Endodermal cell (in vitro differentiated cells): ENCODE measurements at regions not wholly inside any gene's neighbourhood (a gene's known extent, or its start where the extent isn't known, plus 50 kb on each side); places are given as distances from the start of the nearest gene placed in this dataset.

Experiments used
- DNase-seq: peaks from one replicate; pipeline ENCODE4 v3.0.0-alpha.2; 2017
- H3K27ac ChIP-seq: 2 replicates; pipeline ENCODE4 v1.5.1; 2013; ENCODE audit warnings: mild to moderate bottlenecking, low read depth, low read length, moderate library complexity
- H3K27me3 ChIP-seq: 2 replicates; pipeline ENCODE4 v1.6.1; 2013; ENCODE audit warnings: mild to moderate bottlenecking, low read length, moderate library complexity; ENCODE audit not compliant: insufficient read depth, control insufficient read depth, poor library complexity, severe bottlenecking
- H3K36me3 ChIP-seq: 2 replicates; pipeline ENCODE4 v1.7.0; 2013; ENCODE audit warnings: mild to moderate bottlenecking, low read length, moderate library complexity; ENCODE audit not compliant: control insufficient read depth, insufficient read depth
- H3K4me1 ChIP-seq: one replicate; pipeline ENCODE4 v1.7.0; 2013; ENCODE audit warnings: low read length; ENCODE audit not compliant: control insufficient read depth, insufficient read depth
- H3K4me3 ChIP-seq: 2 replicates; pipeline ENCODE4 v1.5.1; 2013; ENCODE audit warnings: mild to moderate bottlenecking, low read length, moderate library complexity
- H3K9ac ChIP-seq: 2 replicates; pipeline ENCODE4 v1.6.1; 2013; ENCODE audit warnings: mild to moderate bottlenecking, low read length, moderate library complexity; ENCODE audit not compliant: poor library complexity, severe bottlenecking; ENCODE audit errors: extremely low read depth
- H3K9me3 ChIP-seq: 2 replicates; pipeline ENCODE4 v1.6.1; 2013; ENCODE audit warnings: mild to moderate bottlenecking, low read length, moderate library complexity; ENCODE audit not compliant: control insufficient read depth
- H3K27ac Mint-ChIP-seq: 2 replicates; pipeline ENCODE4 v1.8.0; 2020; ENCODE audit warnings: mixed read lengths
- H3K27me3 Mint-ChIP-seq: 2 replicates; pipeline ENCODE4 v1.8.0; 2021; ENCODE audit warnings: mild to moderate bottlenecking, mixed read lengths; ENCODE audit not compliant: insufficient read depth
- H3K36me3 Mint-ChIP-seq: 2 replicates; pipeline ENCODE4 v1.8.0; 2020; ENCODE audit warnings: low read depth, mixed read lengths
- H3K4me1 Mint-ChIP-seq: 2 replicates; pipeline ENCODE4 v1.8.0; 2020; ENCODE audit warnings: mixed read lengths
- H3K4me3 Mint-ChIP-seq: 2 replicates; pipeline ENCODE4 v1.8.0; 2020; ENCODE audit warnings: mild to moderate bottlenecking, moderate library complexity, mixed read lengths
- H3K9me3 Mint-ChIP-seq: 2 replicates; pipeline ENCODE4 v1.8.0; 2020; ENCODE audit warnings: mild to moderate bottlenecking, mixed read lengths
- WGBS, 2 experiments: methylation state at CpG; one replicate each; pipeline versions ENCODE4 v1.1.5 to v1.1.7; 2013; ENCODE audit warnings: missing lambda C conversion rate in 2 of 2, mixed read lengths in 1 of 2; ENCODE audit not compliant: insufficient coverage in 1 of 2, insufficient read length in 1 of 2; 5-methylcytosine and 5-hydroxymethylcytosine counted together
- TF ChIP-seq, protein P1 (sequence below): fragments of 200-600 bp; sonication (generic); conservative IDR thresholded peaks from 2 replicates; pipeline ENCODE4 v1.5.0; 2021; ENCODE audit warnings: antibody characterized with exemption, mild to moderate bottlenecking

GRCh38 chr6:165167861-165168260 lies 141.5 kb downstream of the C6orf118 start:
- no peaks in the 10 kb centered on the region for H3K4me1 Mint-ChIP-seq
- H3K4me3 Mint-ChIP-seq, result no peak overlapping the region
- H3K27ac Mint-ChIP-seq, result no peak overlapping the region

DNA sequence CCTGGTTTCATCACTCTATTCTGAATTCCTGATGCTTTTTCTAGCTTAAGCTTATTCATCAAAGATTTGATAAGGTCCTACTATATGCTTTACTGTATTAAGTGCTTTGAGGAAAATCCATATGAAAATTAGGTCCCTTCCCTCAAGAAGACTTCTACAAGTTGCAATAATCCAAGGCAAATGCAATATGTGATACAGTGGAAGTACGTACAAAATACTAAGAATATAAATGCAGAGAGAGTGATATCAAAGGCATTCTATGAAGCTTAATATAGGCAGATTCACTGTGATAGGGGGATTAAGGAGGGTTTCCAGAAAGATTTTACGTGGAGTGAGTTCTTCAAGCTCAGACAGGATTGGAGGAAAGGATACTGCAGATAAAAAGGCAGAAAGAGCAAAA lies 142.1 kb downstream of the C6orf118 start:
- WGBS, 2 experiments, result 86 to 100% methylated on average over 1 to 2 of the region's 2 CpGs
- Histone ChIP-seq H3K4me1 (no peaks in the 10 kb centered on the region), H3K9me3 (peaks cover 29% of the 10 kb centered on the region), H3K36me3 (no peaks in the 10 kb centered on the region), H3K4me3 (no peak overlapping the region), H3K27me3 (no peaks in the 10 kb centered on the region), H3K9ac (no peak overlapping the region), H3K27ac (no peak overlapping the region)
- H3K9me3 Mint-ChIP-seq, result peaks cover 33% of the 10 kb centered on the region
- no peaks in the 10 kb centered on the region for H3K36me3 Mint-ChIP-seq
- no peak for DNase-seq
- peaks cover 3% of the 10 kb centered on the region for H3K27me3 Mint-ChIP-seq
- H3K4me1 Mint-ChIP-seq, result no peaks in the 10 kb centered on the region
- H3K4me3 Mint-ChIP-seq, result no peak overlapping the region
- no peak overlapping the region for H3K27ac Mint-ChIP-seq
- TF ChIP-seq, protein P1, sequence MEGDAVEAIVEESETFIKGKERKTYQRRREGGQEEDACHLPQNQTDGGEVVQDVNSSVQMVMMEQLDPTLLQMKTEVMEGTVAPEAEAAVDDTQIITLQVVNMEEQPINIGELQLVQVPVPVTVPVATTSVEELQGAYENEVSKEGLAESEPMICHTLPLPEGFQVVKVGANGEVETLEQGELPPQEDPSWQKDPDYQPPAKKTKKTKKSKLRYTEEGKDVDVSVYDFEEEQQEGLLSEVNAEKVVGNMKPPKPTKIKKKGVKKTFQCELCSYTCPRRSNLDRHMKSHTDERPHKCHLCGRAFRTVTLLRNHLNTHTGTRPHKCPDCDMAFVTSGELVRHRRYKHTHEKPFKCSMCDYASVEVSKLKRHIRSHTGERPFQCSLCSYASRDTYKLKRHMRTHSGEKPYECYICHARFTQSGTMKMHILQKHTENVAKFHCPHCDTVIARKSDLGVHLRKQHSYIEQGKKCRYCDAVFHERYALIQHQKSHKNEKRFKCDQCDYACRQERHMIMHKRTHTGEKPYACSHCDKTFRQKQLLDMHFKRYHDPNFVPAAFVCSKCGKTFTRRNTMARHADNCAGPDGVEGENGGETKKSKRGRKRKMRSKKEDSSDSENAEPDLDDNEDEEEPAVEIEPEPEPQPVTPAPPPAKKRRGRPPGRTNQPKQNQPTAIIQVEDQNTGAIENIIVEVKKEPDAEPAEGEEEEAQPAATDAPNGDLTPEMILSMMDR, result no peak

More at GRCh38 chr6:165167861-165168260, 141.5 kb downstream of the C6orf118 start:
- 94 to 100% methylated on average over 1 to 2 of the region's 4 CpGs for WGBS, 2 experiments
- H3K27ac ChIP-seq, result no peak overlapping the region
- TF ChIP-seq, protein P1, result no peak
- H3K9ac ChIP-seq, result no peak overlapping the region
- DNase-seq, result no peak
- Mint-ChIP-seq H3K9me3 (peaks cover 27% of the 10 kb centered on the region), H3K27me3 (peaks cover 3% of the 10 kb centered on the region), H3K36me3 (no peaks in the 10 kb centered on the region)
- no peaks in the 10 kb centered on the region for H3K27me3 ChIP-seq
- no peak overlapping the region for H3K4me3 ChIP-seq
- H3K36me3 ChIP-seq, result no peaks in the 10 kb centered on the region
- H3K9me3 ChIP-seq, result peaks cover 24% of the 10 kb centered on the region
- no peaks in the 10 kb centered on the region for H3K4me1 ChIP-seq

GRCh38 chr6:165163519-165163918 lies 145.9 kb downstream of the C6orf118 start:
- peaks cover 40% of the 10 kb centered on the region for H3K9me3 Mint-ChIP-seq
- H3K27me3 Mint-ChIP-seq, result peaks cover 3% of the 10 kb centered on the region
- TF ChIP-seq, protein P1, result no peak
- H3K9me3 ChIP-seq, result peaks cover 29% of the 10 kb centered on the region
- DNase-seq, result no peak
- H3K4me1 ChIP-seq, result no peaks in the 10 kb centered on the region
- H3K4me3 ChIP-seq, result peak overlapping the region; percentile 53
- no peaks in the 10 kb centered on the region for H3K36me3 ChIP-seq
- no peaks in the 10 kb centered on the region for H3K4me1 Mint-ChIP-seq
- no peak overlapping the region for H3K27ac ChIP-seq
- 94 to 100% methylated on average over 1 of the region's 1 CpG for WGBS, 2 experiments
- H3K27me3 ChIP-seq, result no peaks in the 10 kb centered on the region
- no peak overlapping the region for H3K9ac ChIP-seq
- H3K4me3 Mint-ChIP-seq, result no peak overlapping the region
- H3K36me3 Mint-ChIP-seq, result no peaks in the 10 kb centered on the region
- no peak overlapping the region for H3K27ac Mint-ChIP-seq
